ENCODE measurements at regions not wholly inside any gene's neighbourhood (a gene's known extent, or its start where the extent isn't known, plus 50 kb on each side); places are given as distances from the start of the nearest gene placed in this dataset.

GRCh38 chr22:48096411-48096810 lies 1334.0 kb downstream of the TBC1D22A start:
- peaks cover 13 to 47% of the 10 kb centered on the region in 2 experiments for H3K4me1 ChIP-seq (ENCODE audit: control insufficient read depth in 1 of 2, extremely low read depth in 1 of 2, insufficient read depth in 2 of 2, low read length in 2 of 2)
- no peak overlapping the region for H3K4me3 Mint-ChIP-seq
- POLR2A ChIA-PET: no interaction called here

GRCh38 chr22:48093981-48094380 lies 1331.5 kb downstream of the TBC1D22A start:
- POLR2A ChIA-PET: no interaction called here
- 94% methylated on average over 3 of the region's 8 CpGs for WGBS (ENCODE audit: insufficient coverage)

More at GRCh38 chr22:48096411-48096810, 1334.0 kb downstream of the TBC1D22A start:
- Histone ChIP-seq H3K36me3 (ENCODE audit: control insufficient read depth in 2 of 2, extremely low read depth in 1 of 2, insufficient read depth in 1 of 2, low read length in 1 of 2) (no peaks in the 10 kb centered on the region), H3K27me3 (replicated peaks in 1 of 2; ENCODE audit: control insufficient read depth in 2 of 2, extremely low read depth in 1 of 2, insufficient read depth in 2 of 2, low read length in 1 of 2) (peaks cover 0 to 11% of the 10 kb centered on the region in 2 experiments), H3K27ac (ENCODE audit: low read length) (no peak overlapping the region), H3K9me3 (no peaks in the 10 kb centered on the region), H3K4me3 (ENCODE audit: control insufficient read depth in 1 of 2, extremely low read depth in 1 of 2, low read length in 1 of 2) (no peak overlapping the region)
- Mint-ChIP-seq H3K27me3 (peaks cover 0 to 6% of the 10 kb centered on the region in 2 donors), H3K9me3 (no peaks in the 10 kb centered on the region), H3K27ac (no peak overlapping the region), H3K36me3 (no peaks in the 10 kb centered on the region), H3K4me1 (peaks cover 23 to 47% (median 37%) of the 10 kb centered on the region in 3 donors)
- ATAC-seq (replicated peaks in 1 of 4) (no peak), DNase-seq (no peak)
- CTCF ChIA-PET: no interaction called here
- 100% methylated on average over 3 of the region's 7 CpGs for whole genome bisulfite sequencing (ENCODE audit: insufficient coverage)

GRCh38 chr22:48092866-48093265 lies 1330.4 kb downstream of the TBC1D22A start:
- no peak overlapping the region for H3K27ac ChIP-seq (ENCODE audit: low read length)
- Mint-ChIP-seq H3K4me3 (no peak overlapping the region), H3K27ac (no peak overlapping the region), H3K9me3 (no peaks in the 10 kb centered on the region), H3K27me3 (peaks cover 0 to 17% of the 10 kb centered on the region in 2 donors), H3K36me3 (no peaks in the 10 kb centered on the region), H3K4me1 (peaks cover 8 to 23% (median 9%) of the 10 kb centered on the region in 3 donors)
- H3K4me1 ChIP-seq (ENCODE audit: control insufficient read depth in 1 of 2, extremely low read depth in 1 of 2, insufficient read depth in 2 of 2, low read length in 2 of 2): peaks cover 4 to 23% of the 10 kb centered on the region in 2 experiments
- ATAC-seq (replicated peaks in 1 of 4) (no peak), DNase-seq (no peak)
- H3K9me3 ChIP-seq: no peaks in the 10 kb centered on the region
- H3K27me3 ChIP-seq (replicated peaks in 1 of 2; ENCODE audit: control insufficient read depth in 2 of 2, extremely low read depth in 1 of 2, insufficient read depth in 2 of 2, low read length in 1 of 2): peaks cover 0 to 29% of the 10 kb centered on the region in 2 experiments
- ChIA-PET POLR2A (no interaction called here), CTCF (no interaction called here)
- no peak overlapping the region for H3K4me3 ChIP-seq (ENCODE audit: control insufficient read depth in 1 of 2, extremely low read depth in 1 of 2, low read length in 1 of 2)
- no peaks in the 10 kb centered on the region for H3K36me3 ChIP-seq (ENCODE audit: control insufficient read depth in 2 of 2, extremely low read depth in 1 of 2, insufficient read depth in 1 of 2, low read length in 1 of 2)
- no CpG with 5 or more reads among the region's 4 CpGs for WGBS (ENCODE audit: insufficient coverage)

More at GRCh38 chr22:48093981-48094380, 1331.5 kb downstream of the TBC1D22A start:
- Histone ChIP-seq H3K27ac (ENCODE audit: low read length) (no peak overlapping the region), H3K27me3 (replicated peaks in 1 of 2; ENCODE audit: control insufficient read depth in 2 of 2, extremely low read depth in 1 of 2, insufficient read depth in 2 of 2, low read length in 1 of 2) (peaks cover 0 to 28% of the 10 kb centered on the region in 2 experiments), H3K36me3 (ENCODE audit: control insufficient read depth in 2 of 2, extremely low read depth in 1 of 2, insufficient read depth in 1 of 2, low read length in 1 of 2) (no peaks in the 10 kb centered on the region), H3K9me3 (no peaks in the 10 kb centered on the region), H3K4me1 (ENCODE audit: control insufficient read depth in 1 of 2, extremely low read depth in 1 of 2, insufficient read depth in 2 of 2, low read length in 2 of 2) (peaks cover 13 to 30% of the 10 kb centered on the region in 2 experiments), H3K4me3 (ENCODE audit: control insufficient read depth in 1 of 2, extremely low read depth in 1 of 2, low read length in 1 of 2) (no peak overlapping the region)
- CTCF ChIA-PET: no interaction called here
- H3K27ac Mint-ChIP-seq: no peak overlapping the region
- no peak for DNase-seq
- no peak for ATAC-seq (replicated peaks in 1 of 4)
- H3K4me3 Mint-ChIP-seq: no peak overlapping the region
- H3K36me3 Mint-ChIP-seq: no peaks in the 10 kb centered on the region
- peaks cover 19 to 34% (median 20%) of the 10 kb centered on the region in 3 donors for H3K4me1 Mint-ChIP-seq
- no peaks in the 10 kb centered on the region for H3K9me3 Mint-ChIP-seq
- peaks cover 0 to 17% of the 10 kb centered on the region in 2 donors for H3K27me3 Mint-ChIP-seq

- Histone ChIP-seq H3K4me3 (ENCODE audit: control insufficient read depth in 1 of 2, extremely low read depth in 1 of 2, low read length in 1 of 2) (no peak overlapping the region), H3K27ac (ENCODE audit: low read length) (no peak overlapping the region), H3K9me3 (no peaks in the 10 kb centered on the region), H3K36me3 (ENCODE audit: control insufficient read depth in 2 of 2, extremely low read depth in 1 of 2, insufficient read depth in 1 of 2, low read length in 1 of 2) (no peaks in the 10 kb centered on the region), H3K27me3 (replicated peaks in 1 of 2; ENCODE audit: control insufficient read depth in 2 of 2, extremely low read depth in 1 of 2, insufficient read depth in 2 of 2, low read length in 1 of 2) (peaks cover 0 to 29% of the 10 kb centered on the region in 2 experiments), H3K4me1 (ENCODE audit: control insufficient read depth in 1 of 2, extremely low read depth in 1 of 2, insufficient read depth in 2 of 2, low read length in 2 of 2) (peaks cover 0 to 12% of the 10 kb centered on the region in 2 experiments)
- ChIA-PET POLR2A (no interaction called here), CTCF (no interaction called here)
- WGBS (ENCODE audit: insufficient coverage): 86% methylated on average over 7 of the region's 10 CpGs
- no peak overlapping the region for H3K27ac Mint-ChIP-seq
- peaks cover 0 to 17% of the 10 kb centered on the region in 2 donors for H3K27me3 Mint-ChIP-seq
- H3K4me1 Mint-ChIP-seq: peaks cover 0 to 13% (median 0%) of the 10 kb centered on the region in 3 donors
- no peak overlapping the region for H3K4me3 Mint-ChIP-seq
- no peaks in the 10 kb centered on the region for H3K36me3 Mint-ChIP-seq
- H3K9me3 Mint-ChIP-seq: no peaks in the 10 kb centered on the region
- ATAC-seq (replicated peaks in 1 of 4) (no peak), DNase-seq (no peak)
These were observed 1329.3 kb downstream of the TBC1D22A start for GRCh38 chr22:48091656-48092223.

- H3K27me3 ChIP-seq (replicated peaks in 1 of 2; ENCODE audit: control insufficient read depth in 2 of 2, extremely low read depth in 1 of 2, insufficient read depth in 2 of 2, low read length in 1 of 2): peaks cover 0 to 32% of the 10 kb centered on the region in 2 experiments
- no peaks in the 10 kb centered on the region for H3K9me3 Mint-ChIP-seq
- POLR2A ChIA-PET: no interaction called here
- ATAC-seq (replicated peaks in 1 of 4) (no peak), DNase-seq (no peak)
- H3K4me1 ChIP-seq (ENCODE audit: control insufficient read depth in 1 of 2, extremely low read depth in 1 of 2, insufficient read depth in 2 of 2, low read length in 2 of 2): peaks cover 0 to 6% of the 10 kb centered on the region in 2 experiments
- peaks cover 0 to 13% (median 0%) of the 10 kb centered on the region in 3 donors for H3K4me1 Mint-ChIP-seq
- no peak overlapping the region for H3K27ac Mint-ChIP-seq
- peaks cover 0 to 17% of the 10 kb centered on the region in 2 donors for H3K27me3 Mint-ChIP-seq
- H3K27ac ChIP-seq (ENCODE audit: low read length): no peak overlapping the region
- no peaks in the 10 kb centered on the region for H3K36me3 ChIP-seq (ENCODE audit: control insufficient read depth in 2 of 2, extremely low read depth in 1 of 2, insufficient read depth in 1 of 2, low read length in 1 of 2)
- 64% methylated on average over 4 of the region's 11 CpGs for WGBS (ENCODE audit: insufficient coverage)
- CTCF ChIA-PET: no interaction called here
- H3K4me3 Mint-ChIP-seq: no peak overlapping the region
- no peak overlapping the region for H3K4me3 ChIP-seq (ENCODE audit: control insufficient read depth in 1 of 2, extremely low read depth in 1 of 2, low read length in 1 of 2)
- H3K36me3 Mint-ChIP-seq: no peaks in the 10 kb centered on the region
- H3K9me3 ChIP-seq: no peaks in the 10 kb centered on the region
These were observed 1328.7 kb downstream of the TBC1D22A start for GRCh38 chr22:48091060-48091650.

- ChIA-PET CTCF (no interaction called here), POLR2A (no interaction called here)
- DNase-seq (no peak), ATAC-seq (replicated peaks in 1 of 4) (no peak)
- H3K27me3 ChIP-seq (replicated peaks in 1 of 2; ENCODE audit: control insufficient read depth in 2 of 2, extremely low read depth in 1 of 2, insufficient read depth in 2 of 2, low read length in 1 of 2): peaks cover 0 to 39% of the 10 kb centered on the region in 2 experiments
- no peak overlapping the region for H3K4me3 Mint-ChIP-seq
- no peak overlapping the region for H3K27ac Mint-ChIP-seq
- no peaks in the 10 kb centered on the region for H3K9me3 Mint-ChIP-seq
- H3K36me3 Mint-ChIP-seq: no peaks in the 10 kb centered on the region
- H3K9me3 ChIP-seq: no peaks in the 10 kb centered on the region
- 52% methylated on average over 6 of the region's 7 CpGs for WGBS (ENCODE audit: insufficient coverage)
- no peak overlapping the region for H3K27ac ChIP-seq (ENCODE audit: low read length)
- no peak overlapping the region for H3K4me3 ChIP-seq (ENCODE audit: control insufficient read depth in 1 of 2, extremely low read depth in 1 of 2, low read length in 1 of 2)
- peaks cover 5 to 20% of the 10 kb centered on the region in 2 donors for H3K27me3 Mint-ChIP-seq
- H3K36me3 ChIP-seq (ENCODE audit: control insufficient read depth in 2 of 2, extremely low read depth in 1 of 2, insufficient read depth in 1 of 2, low read length in 1 of 2): no peaks in the 10 kb centered on the region
- H3K4me1 Mint-ChIP-seq: peaks cover 0 to 14% (median 0%) of the 10 kb centered on the region in 3 donors
- peaks cover 0 to 9% of the 10 kb centered on the region in 2 experiments for H3K4me1 ChIP-seq (ENCODE audit: control insufficient read depth in 1 of 2, extremely low read depth in 1 of 2, insufficient read depth in 2 of 2, low read length in 2 of 2)
These were observed 1327.9 kb downstream of the TBC1D22A start for GRCh38 chr22:48090332-48090672.

Measured in T-cell (primary cell).